NCI-H2227 (cell line): ENCODE measurements at regions not wholly inside any gene's neighbourhood (a gene's known extent, or its start where the extent isn't known, plus 50 kb on each side); places are given as distances from the start of the nearest gene placed in this dataset.
A peak's percentile ranks its signal among the peaks of the same experiment; 100 is the strongest.

Experiments
- DNase-seq: peaks from one replicate; lab custom pipeline; 2025; ENCODE audit not compliant: unreplicated experiment; lab: John Stamatoyannopoulos, UW

DNA sequence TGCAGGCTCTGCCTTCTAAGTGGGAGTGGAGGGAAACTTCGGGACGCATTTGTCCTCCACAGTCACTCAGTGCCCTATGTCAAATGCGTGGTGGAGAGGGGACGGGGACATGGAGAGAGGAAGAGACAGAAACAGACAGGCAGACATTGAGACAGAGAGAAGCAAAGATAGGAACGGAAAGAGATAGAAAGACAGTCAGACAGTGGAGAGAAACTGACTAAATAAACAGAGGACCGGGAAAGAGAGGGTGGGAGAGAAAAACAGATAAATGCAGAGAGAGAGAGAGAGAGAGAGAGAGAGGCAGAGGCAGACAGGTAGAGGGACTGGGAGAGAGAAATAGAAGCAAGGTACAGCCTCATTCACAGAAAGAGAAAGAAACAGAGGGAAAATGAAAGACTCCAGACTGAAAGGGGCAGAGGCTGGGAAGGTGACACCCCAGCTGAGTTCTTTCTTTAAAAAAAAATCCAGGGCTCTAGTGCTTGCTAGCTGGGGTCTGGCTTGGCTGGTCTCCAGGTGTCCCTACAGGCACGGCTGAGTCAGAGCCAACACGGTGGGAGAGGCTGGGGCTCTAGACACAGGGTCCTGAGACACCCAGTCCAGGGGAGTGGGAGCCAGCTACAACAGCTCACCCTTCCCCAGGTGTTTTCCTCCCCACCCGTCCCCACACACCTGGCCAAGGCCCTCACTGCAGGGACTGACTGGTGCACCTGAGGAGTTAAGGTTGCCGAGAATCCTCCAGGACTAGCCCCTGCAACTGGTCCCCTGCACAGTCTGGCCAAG lies 506.1 kb upstream of the PROK2 start:
- no peak for DNase-seq

- no peak for DNase-seq
Measured at GRCh38 chr3:72289692-72290071, 504.7 kb upstream of the PROK2 start.

GRCh38 chr3:72288955-72289691 lies 504.2 kb upstream of the PROK2 start:
- peak; percentile 52 for DNase-seq

- no peak for DNase-seq
Measured at GRCh38 chr3:72287956-72288355, 503.0 kb upstream of the PROK2 start.

GRCh38 chr3:72285502-72285901 lies 500.6 kb upstream of the PROK2 start:
- no peak for DNase-seq

- DNase-seq: no peak
Measured at GRCh38 chr3:72284471-72284870, 499.5 kb upstream of the PROK2 start.

GRCh38 chr3:72282918-72283317 lies 498.0 kb upstream of the PROK2 start:
- no peak for DNase-seq

- no peak for DNase-seq
Measured at GRCh38 chr3:72281551-72281950, 496.6 kb upstream of the PROK2 start.

DNA sequence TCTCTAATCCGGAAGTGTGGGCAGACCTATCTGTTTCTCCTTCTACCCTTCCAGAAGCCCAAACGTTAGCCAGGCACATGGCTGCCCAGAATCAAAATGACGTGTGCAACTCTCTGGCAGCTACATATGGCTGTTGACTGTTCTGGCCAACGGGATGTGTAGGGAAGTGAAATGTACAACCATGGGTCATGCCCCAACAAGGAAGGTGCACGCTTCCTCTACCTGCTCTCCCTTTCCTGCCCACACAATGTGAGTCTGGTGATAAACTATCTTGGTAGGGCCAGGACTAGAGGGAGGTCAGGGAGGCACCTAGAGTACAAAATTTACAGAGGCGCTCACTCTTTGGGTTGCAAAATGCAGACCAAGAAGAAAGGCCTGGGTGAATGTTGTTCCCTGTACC lies 495.9 kb upstream of the PROK2 start:
- no peak for DNase-seq

DNA sequence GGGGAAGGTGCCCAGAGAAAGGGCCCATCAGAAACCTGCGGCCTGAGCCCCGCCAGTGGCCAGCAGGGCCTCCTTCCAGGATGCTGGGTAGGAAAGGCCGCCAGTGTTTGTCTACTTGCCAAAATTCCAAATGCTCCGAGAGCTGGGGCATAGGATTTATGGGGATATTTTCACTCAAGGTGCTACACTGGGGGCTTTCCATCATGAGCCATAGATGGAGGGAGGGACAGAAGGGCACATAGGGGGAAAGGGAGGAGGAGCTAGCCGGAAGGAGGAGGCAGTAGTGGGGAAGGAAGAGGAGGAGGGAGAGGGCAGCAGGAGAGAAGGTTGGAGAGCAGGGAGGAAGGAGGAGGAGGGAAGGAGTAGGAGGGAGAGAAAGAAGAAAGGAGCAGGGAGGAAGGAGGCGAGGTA lies 494.7 kb upstream of the PROK2 start:
- DNase-seq: no peak

GRCh38 chr3:72279068-72279604 lies 494.2 kb upstream of the PROK2 start:
- DNase-seq: no peak

- no peak for DNase-seq
Measured at GRCh38 chr3:72278349-72279067, 493.6 kb upstream of the PROK2 start.

GRCh38 chr3:72277710-72278109 lies 492.8 kb upstream of the PROK2 start:
- no peak for DNase-seq

GRCh38 chr3:72276806-72277205 lies 491.9 kb upstream of the PROK2 start:
- no peak for DNase-seq

- DNase-seq: no peak
Measured at GRCh38 chr3:72275331-72275751, 490.4 kb upstream of the PROK2 start.

DNA sequence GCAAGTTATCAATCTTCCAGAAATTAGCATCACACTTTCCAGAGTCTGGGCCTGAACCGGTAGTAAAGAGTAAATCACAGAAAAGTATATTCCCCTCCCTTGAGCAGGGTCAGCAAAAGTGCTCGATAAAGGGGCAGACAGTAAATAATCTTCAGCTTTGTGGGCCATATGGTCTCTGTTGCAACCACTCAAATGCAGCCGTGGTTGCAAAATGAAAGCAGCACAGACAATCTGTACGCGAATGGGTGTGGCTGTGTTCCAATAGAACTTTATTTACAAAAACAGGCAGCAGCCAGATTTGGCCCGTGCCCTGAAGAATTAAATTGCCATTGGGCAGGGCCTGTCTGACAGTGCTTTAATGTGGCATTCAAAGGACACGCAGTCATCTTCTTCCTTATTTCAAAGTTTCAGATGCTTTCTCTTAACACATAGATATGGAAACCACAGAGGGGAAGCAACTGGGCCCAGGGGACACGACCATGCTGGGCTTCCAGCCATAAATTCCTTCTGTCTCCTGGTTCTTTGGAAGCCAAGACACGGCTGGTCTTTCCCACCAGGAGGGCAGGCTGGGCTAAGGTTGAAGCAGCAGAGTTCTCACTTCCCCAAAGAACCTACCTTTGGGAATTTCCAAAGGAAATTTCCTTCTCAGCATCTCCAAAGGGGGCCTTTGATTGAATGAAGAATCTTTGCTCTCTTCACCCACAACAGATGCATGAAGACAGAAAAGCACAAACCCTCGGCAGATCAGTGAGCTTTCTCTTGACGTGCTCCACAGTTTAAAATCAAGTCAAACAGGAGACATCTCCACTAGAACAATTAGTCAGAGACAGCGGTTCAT lies 489.8 kb upstream of the PROK2 start:
- no peak for DNase-seq

DNA sequence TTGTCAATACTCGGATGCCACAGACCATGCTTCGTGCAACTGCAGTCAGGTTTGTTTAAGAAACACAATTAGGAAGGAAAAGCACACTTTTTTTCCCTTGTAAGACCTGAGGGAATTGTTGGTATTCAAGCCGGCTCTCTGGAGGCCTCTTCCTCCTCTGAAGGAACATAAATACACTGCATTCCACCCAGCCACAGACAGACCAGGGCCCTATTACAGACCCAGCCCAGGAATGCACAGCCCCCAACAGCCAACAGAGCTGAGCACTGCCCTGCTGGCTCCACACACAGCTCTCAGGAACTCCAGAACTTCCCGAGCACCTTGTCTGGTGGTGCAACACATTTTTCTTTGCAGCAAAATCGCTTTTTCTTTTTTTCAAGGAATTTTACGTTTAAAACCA lies 488.7 kb upstream of the PROK2 start:
- DNase-seq: no peak

DNA sequence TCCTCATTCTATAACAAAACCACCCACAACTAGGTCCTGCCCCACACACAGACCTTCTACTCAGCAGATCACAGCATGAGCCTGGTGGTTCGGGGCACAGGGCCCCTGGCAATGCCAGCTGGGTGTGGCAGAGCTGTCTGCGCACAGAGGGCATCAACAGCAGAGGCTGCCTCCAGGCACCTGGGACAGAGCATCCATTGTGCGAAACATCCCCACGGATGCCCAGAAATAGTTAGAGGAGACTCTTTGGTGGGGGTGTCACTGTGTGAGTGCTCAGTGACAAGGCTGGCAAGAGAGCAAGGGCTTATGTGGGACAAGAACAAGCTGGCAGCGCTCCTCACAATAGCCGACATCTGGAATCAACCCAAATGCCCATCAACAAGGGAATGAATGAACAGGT lies 487.4 kb upstream of the PROK2 start:
- no peak for DNase-seq

DNA sequence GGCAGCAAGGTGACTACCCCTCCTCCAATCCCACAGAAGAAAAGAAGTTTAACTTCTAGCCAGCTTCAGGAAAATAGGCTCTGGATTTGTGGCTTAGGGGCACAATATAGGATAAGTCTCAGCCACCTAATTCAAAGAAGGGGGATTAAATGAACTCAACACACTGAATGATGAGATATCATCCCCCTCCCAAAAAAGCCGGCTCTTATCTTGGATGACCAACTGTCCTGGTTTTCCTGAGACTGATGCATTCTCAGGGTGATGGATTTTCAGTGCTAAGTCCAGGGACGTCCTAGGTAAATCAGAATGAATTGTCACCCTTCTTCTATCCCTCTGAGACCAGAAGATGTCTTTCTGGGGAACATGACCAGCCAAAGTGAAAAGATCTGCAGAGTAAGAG lies 487.0 kb upstream of the PROK2 start:
- DNase-seq: no peak

DNA sequence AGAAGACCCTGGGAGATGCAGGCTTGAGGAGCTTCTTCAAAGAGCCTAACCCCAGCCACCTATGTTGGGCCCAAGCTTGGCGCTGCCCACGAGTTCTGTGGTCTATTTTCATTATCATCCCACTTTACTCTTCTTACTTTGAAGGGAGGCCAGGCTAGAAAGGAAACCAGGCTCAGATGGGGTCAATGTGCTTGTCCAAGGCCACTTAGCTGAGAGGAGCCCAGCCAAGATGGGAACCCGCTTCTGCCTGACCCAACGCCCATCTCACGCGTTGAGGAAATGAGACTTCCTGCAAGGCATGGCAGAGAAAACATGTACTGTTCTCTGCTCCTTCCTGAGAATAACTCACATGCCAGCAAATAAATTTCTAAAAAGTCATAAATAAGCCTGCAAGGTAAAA lies 486.3 kb upstream of the PROK2 start:
- DNase-seq: no peak

DNA sequence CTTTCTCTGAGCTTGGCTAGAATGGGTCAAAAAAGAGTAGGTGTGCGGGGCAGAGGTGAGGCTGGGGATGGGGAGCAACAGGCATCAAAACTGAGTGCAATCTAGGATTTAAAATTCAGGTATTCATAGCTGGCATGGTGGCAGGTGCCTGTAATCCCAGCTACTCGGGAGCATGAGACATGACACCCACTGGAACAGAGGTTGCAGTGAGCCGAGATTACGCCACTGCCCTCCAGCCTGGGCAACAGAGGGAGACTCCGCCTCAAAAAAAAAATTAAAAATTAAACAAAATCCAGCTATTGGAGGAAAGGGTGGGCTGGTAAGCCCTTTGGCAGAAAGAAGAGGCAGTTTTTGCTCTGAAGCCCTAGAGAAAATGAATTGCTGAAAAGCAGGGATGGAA lies 485.8 kb upstream of the PROK2 start:
- no peak for DNase-seq
